Liver (tissue), 8 donors: ENCODE measurements at regions not wholly inside any gene's neighbourhood (a gene's known extent, or its start where the extent isn't known, plus 50 kb on each side); places are given as distances from the start of the nearest gene placed in this dataset. TPM values are rescaled to one million over a fixed set of nuclear protein-coding genes. Genes with fewer than 3 reads are reported as not detected.
A peak's percentile ranks its signal among the peaks of the same experiment; 100 is the strongest.

Source experiments
- DNase-seq: peaks from one replicate; pipeline ENCODE4 v3.0.0-alpha.2; 2017; ENCODE audit warnings: low spot score
- H3K27ac ChIP-seq, 2 donors: one replicate each; pipeline ENCODE4 v1.7.0; 2013; ENCODE audit warnings: inconsistent platforms in 2 of 2, low read length in 2 of 2, control low read depth in 1 of 2, low read depth in 1 of 2, mild to moderate bottlenecking in 1 of 2
- H3K27me3 ChIP-seq, 4 donors: one replicate each; pipeline versions ENCODE4 v1.6.1 to v1.7.0; 2013; ENCODE audit warnings: low read length in 3 of 4, inconsistent platforms in 1 of 4, mild to moderate bottlenecking in 1 of 4, moderate library complexity in 1 of 4; ENCODE audit not compliant: control insufficient read depth in 4 of 4, insufficient read depth in 4 of 4
- H3K36me3 ChIP-seq, 4 donors: one replicate each; pipeline versions ENCODE4 v1.6.1 to v1.7.0; 2013; ENCODE audit warnings: low read length in 3 of 4, mild to moderate bottlenecking in 3 of 4, low read depth in 1 of 4, moderate library complexity in 1 of 4; ENCODE audit not compliant: control insufficient read depth in 4 of 4, insufficient read depth in 3 of 4
- H3K4me1 ChIP-seq, 4 donors: one replicate each; pipeline versions ENCODE4 v1.6.1 to v1.7.0; 2013; ENCODE audit warnings: low read length in 3 of 4, mild to moderate bottlenecking in 3 of 4, moderate library complexity in 1 of 4; ENCODE audit not compliant: control insufficient read depth in 4 of 4, insufficient read depth in 4 of 4
- H3K4me3 ChIP-seq, 3 donors: one replicate each; pipeline versions ENCODE4 v1.6.1 to v1.7.0; 2013; ENCODE audit warnings: low read length in 3 of 3, control low read depth in 1 of 3, low read depth in 1 of 3, mild to moderate bottlenecking in 1 of 3
- H3K9ac ChIP-seq, 2 donors: one replicate each; pipeline ENCODE4 v1.7.0; 2013; ENCODE audit warnings: low read length in 2 of 2, mild to moderate bottlenecking in 2 of 2, moderate library complexity in 2 of 2, control low read depth in 1 of 2, low read depth in 1 of 2
- H3K9me3 ChIP-seq, 4 donors: one replicate each; pipeline versions ENCODE4 v1.6.1 to v1.7.0; 2013; ENCODE audit warnings: low read length in 3 of 4; ENCODE audit not compliant: control insufficient read depth in 4 of 4
- GABPA ChIP-seq, 2 donors: IDR thresholded peaks in 1 of 2; conservative IDR thresholded peaks in 1 of 2; 2 replicates each; pipeline ENCODE4 v1.6.1; 2016; ENCODE audit warnings: antibody characterized with exemption in 2 of 2, mild to moderate bottlenecking in 1 of 2, moderate library complexity in 1 of 2
- JUND ChIP-seq, 2 donors: IDR thresholded peaks; 2 replicates each; pipeline ENCODE4 v1.6.1; 2016; ENCODE audit warnings: antibody characterized with exemption in 2 of 2
- WGBS: extraction: QIAGEN DNeasy Blood & Tissue Kit; methylation state at CpG from one replicate; pipeline ENCODE4 v1.1.7; 2013; 5-methylcytosine and 5-hydroxymethylcytosine counted together
- small RNA-seq: library from RNA; depleted of rRNA; stranded (forward); fragments of <200 nt; gene quantifications from one replicate; pipeline ENCODE3, GENCODE V24; 2014
- donor health status: healthy.
- donor health status: healthy.
- donor health status: healthy.
- donor health status: healthy.

GRCh38 chr13:40505196-40505595, 161.2 kb downstream of the FOXO1 start:
- H3K36me3 ChIP-seq: no peaks in the 10 kb centered on the region
- no peak overlapping the region for H3K27ac ChIP-seq
- H3K27me3 ChIP-seq: no peaks in the 10 kb centered on the region
- H3K9me3 ChIP-seq: no peaks in the 10 kb centered on the region
- no peak for DNase-seq
- WGBS: 93% methylated on average over 3 of the region's 3 CpGs
- H3K4me1 ChIP-seq: peaks cover 0 to 10% (median 2%) of the 10 kb centered on the region in 4 donors
- H3K9ac ChIP-seq: no peak overlapping the region
- no peak overlapping the region for H3K4me3 ChIP-seq
- TF ChIP-seq GABPA (IDR thresholded peaks at IDR 0.05 in 1 of 2, conservative IDR thresholded peaks at IDR 0.05 in 1 of 2) (no peak), JUND (IDR thresholded peaks at IDR 0.05) (no peak)

Small RNA genes in the stretch of these regions (small RNA-seq; reads per million reads assigned to genes)
- 0.35 reads per million, percentile 38 among the genes with 10 or more reads in this experiment for gene RF00108
- not detected for gene RNY3P9
- gene RPL17P51: not detected
